LoVo (cell line): ENCODE measurements at regions not wholly inside any gene's neighbourhood (a gene's known extent, or its start where the extent isn't known, plus 50 kb on each side); places are given as distances from the start of the nearest gene placed in this dataset.

Experiments
- DNase-seq: peaks from one replicate; pipeline ENCODE4 v3.0.0-alpha.2; 2016; ENCODE audit warnings: low spot score

- DNase-seq: no peak
These were observed 1213.7 kb downstream of the KCNT2 start for GRCh38 chr1:195394567-195394966.

DNA sequence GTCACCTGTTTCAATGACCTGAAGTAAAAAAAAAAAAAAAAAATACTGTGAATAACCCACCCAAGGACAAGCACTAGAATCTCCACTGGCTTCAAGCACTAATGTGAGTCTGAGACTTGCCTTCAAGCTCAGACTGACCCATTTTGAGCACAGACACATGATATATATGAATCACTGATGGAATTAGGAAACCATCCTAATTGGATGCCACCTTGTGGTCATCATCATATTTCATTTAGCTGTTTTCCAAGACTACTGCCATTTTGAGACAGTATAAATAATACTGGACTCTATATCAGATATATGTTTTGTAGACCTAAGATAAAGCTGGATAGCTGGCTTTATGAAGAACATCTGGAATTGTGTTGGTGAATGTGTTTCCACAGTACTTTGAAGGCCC is 1232.0 kb downstream of the KCNT2 start:
- no peak for DNase-seq

- DNase-seq: no peak
These were observed 1234.4 kb downstream of the KCNT2 start for GRCh38 chr1:195373856-195374255.

GRCh38 chr1:195345149-195345548 is 1263.1 kb downstream of the KCNT2 start:
- no peak for DNase-seq

DNA sequence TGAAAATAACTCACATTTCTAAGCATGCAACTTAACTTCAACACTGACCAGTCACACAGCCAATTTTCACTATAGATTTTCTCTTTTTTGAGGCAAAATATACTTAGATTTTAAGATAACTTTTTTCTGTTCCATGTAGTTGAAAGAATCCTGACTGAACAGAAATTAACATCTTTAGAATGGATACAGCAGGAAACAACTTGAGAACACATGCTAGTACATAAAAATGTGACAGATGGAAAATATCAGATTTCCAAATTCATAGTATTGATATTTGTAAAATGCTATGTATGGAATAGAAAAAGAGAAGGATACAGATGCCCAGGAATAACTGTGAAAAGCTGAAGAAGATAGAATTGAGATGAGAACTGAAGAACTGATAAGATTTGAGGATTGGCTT is 1270.6 kb downstream of the KCNT2 start:
- DNase-seq: no peak

DNA sequence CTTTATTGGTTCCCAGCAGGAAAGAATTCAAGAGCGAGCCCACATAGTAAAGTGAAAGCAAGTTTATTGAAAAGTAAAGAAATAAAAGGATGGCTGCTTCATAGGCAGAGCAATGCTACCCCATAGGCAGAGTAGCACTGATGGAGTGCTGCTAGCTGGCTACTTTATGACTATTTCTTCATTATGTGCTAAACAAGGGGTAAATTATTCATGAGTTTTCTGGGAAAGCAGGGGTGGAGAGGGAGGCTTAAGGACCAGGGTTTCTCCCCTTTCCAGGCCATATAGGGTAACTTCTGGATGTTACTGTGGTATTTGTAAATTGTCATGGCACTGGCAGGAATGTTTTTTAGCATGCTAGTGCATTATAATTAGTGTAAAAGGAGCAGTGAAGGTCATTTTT is 1271.4 kb downstream of the KCNT2 start:
- no peak for DNase-seq

GRCh38 chr1:195335541-195335940 is 1272.7 kb downstream of the KCNT2 start:
- DNase-seq: no peak

GRCh38 chr1:195332102-195332501 is 1276.1 kb downstream of the KCNT2 start:
- DNase-seq: no peak

- DNase-seq: no peak
These were observed 1279.6 kb downstream of the KCNT2 start for GRCh38 chr1:195328681-195329080.

DNA sequence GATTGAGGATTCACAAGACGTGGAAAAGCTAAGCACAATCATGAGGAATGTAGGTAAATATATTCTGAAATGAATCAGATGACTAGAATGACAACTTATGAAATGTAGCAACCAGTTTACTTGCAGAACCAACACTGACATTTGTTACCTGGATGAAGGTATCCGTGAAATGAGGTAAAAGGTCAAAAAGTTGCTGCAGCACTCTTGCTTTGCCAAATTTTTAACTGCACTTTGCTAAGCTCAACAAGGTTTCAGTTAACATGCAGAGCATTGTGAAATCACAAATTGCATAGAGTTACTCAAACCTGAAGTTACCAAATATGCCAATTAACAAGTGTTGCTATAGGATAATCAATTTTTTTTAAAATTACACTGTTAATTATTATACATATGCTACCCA is 1280.1 kb downstream of the KCNT2 start:
- DNase-seq: no peak

DNA sequence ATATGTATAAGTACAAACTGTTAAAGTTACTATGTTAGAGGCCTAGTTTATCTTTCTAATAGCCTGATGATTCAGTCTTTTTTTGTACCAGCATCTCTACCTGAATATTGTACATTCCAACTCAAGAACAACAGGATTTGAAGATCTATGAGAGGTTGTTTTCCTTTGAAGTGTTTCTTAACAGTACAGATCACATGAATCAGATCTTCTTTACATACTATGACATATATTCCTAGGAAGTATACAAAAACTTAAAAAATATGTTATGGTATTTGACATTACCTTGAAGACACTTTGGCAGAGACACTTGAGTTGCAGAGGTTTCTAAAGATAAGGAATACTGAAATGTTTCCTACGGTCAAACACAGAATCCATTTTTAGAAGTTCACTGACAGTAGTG is 1280.9 kb downstream of the KCNT2 start:
- DNase-seq: no peak

DNA sequence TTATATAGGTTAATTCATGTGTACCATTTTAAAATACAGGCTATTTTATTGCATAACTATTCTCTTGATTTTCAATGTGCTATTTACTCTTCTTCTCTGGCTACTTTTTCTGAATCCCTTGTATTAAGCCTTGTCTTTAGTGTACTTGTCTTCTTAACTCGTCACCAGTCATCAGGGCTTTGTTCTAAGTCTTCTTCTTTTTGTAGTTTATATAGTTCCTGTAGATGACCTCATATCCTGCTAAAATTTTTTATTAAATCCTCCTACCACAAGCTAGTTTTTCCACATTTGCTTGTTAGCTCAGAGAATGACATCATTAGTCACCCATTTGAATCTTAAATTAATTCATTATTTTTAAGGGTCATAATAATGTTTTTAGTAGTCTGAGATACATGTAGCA is 1281.9 kb downstream of the KCNT2 start:
- no peak for DNase-seq

- DNase-seq: no peak
These were observed 1283.1 kb downstream of the KCNT2 start for GRCh38 chr1:195325181-195325580.

- no peak for DNase-seq
These were observed 1302.0 kb downstream of the KCNT2 start for GRCh38 chr1:195306281-195306680.

DNA sequence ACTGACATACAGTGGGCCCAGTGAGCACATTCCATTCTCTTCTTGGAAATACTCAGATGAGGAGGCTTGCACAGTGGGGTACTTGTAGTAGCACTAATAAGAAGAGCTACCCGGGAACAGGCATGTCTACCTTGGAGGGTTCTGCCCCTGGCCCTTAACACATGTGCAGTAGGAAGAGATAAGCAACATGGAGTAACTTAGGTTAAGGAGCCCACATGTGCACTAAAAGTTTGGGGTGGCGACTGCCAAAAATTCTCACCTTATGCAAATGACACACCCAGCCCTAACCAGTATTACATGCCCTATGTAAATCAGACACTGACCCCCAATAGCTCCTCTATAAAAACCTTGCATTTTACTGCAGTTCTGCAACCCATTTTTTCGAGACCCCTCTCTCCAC is 1313.3 kb downstream of the KCNT2 start:
- DNase-seq: no peak

DNA sequence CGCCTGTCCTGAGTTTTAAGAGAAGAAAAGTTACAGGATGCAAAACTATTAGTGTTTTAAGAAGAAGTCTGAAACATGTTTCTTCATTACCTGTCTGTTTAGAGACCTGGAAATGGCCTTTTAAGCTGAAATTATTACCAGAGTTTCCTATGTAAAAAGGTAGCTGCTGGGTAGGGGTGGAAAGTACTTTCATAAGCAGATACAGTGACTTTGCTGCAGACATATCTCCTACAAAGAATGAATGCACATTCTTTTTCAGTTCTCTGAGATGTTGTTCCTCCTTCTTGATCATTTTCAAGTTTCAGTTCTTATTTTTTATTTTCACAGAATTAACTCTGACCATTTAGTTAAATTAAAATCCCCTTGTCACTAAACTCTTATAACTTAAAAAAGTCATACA is 1329.6 kb downstream of the KCNT2 start:
- DNase-seq: no peak

- no peak for DNase-seq
These were observed 1332.5 kb downstream of the KCNT2 start for GRCh38 chr1:195275710-195276109.

DNA sequence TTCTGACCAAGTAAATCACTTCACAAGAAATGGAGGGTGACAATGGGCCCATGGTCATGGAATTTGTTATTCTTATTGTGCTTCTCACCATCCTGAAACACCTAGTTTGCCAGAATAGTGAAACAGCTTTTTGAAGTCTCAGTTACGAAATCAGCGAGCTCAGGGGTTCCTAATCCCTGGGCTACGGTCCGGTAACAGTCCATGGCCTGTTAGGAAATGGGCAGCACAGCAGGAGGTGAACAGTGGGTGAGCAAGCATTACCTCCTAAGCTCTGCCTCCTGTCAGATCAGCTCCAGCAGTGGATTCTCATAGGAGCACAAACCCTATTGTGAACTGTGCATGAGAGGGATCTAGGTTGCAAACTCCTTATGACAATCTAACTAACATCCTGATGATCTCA is 1356.3 kb downstream of the KCNT2 start:
- DNase-seq: no peak

- no peak for DNase-seq
These were observed 1364.7 kb downstream of the KCNT2 start for GRCh38 chr1:195243492-195243891.

GRCh38 chr1:195241066-195241465 is 1367.2 kb downstream of the KCNT2 start:
- no peak for DNase-seq

GRCh38 chr1:195238313-195238712 is 1369.9 kb downstream of the KCNT2 start:
- no peak for DNase-seq

DNA sequence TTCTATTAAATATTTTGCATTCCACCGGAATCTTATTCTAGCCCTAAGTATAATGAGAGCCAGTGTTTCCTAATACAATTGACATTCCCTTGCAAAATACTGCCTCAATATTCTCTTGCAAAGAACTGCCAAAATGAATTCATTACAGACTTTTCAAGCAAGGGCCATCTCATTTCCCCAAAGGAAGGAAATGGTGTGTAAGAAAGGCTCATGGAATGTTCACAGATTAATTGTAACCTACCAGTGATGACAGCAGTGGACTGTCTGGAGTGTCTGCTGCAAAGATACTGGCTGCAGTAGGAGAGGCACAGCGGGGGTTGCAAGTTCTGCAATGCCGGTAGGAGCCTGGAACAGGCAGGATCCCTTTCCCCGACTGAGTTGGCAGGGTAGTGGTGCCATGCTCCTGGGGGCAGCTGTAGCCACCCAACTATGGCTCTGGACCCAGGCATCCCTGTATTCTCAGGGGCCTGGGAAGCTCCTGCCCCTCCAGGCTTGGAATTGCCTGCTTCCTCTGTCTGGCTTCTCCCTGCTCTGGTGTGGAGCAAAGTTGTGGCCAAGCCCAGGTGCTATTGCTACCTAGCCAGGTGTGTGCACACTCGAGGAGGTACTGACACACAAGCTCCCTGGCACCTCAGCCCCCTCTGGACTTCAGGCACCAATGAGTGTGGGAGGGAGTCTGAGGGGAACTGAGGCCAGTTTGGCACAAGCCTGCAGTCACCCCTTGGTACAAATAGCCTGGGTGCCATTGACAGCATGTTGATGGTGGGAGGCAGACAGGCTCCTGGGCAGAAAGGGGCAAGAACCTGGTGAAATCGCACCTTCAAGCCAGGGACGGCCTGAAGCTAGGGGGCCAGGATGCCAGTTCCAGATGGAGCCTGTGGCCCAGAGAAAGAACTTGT is 1371.0 kb downstream of the KCNT2 start:
- DNase-seq: no peak

DNA sequence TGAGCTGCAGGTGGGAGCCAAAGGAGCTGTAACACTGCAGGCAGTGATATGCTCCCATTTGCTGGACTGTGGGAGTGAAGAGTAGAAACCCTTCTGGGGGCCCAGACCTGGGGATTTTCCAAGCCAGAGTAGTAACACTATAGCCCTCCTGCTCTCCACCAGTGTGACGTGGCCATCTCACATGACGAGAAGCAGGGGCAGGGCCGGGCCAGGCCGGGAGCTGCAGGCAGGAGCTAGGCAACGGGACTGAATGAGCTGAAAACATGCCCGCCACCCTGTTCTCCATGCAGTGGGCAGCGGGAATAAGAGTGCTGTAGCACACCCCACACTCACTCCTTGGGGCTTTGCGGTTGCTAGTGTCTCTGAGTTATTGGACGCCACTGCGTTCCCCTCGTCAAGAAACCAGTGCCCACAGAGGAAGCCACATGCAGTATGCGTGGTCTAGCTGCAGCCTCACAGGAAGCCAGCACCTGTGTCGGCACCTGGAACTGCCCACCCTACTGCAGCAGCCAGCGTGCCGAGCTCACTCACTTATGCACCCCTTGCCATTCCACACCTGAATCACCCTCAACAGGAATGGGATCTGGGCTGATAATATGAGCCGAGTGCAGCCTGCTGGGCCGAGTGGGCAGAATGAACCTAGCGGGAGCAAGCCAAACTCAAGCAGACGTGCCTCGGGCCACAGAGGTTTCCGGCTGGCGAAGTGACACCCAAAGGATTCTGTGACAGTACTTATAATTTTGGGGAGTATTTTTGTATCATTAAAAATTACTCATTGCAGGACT is 1389.6 kb downstream of the KCNT2 start:
- DNase-seq: no peak
